IPS-18a (cell line): ENCODE measurements at regions not wholly inside any gene's neighbourhood (a gene's known extent, or its start where the extent isn't known, plus 50 kb on each side); places are given as distances from the start of the nearest gene placed in this dataset.
A peak's percentile ranks its signal among the peaks of the same experiment; 100 is the strongest.
"Not testable (repeated sequence)": the region's sequence is repeated elsewhere in the genome, so short reads cannot be mapped to it uniquely, and the experiment has no call there.

Source experiments
- H3K27ac ChIP-seq: one replicate; pipeline ENCODE4 v1.5.1; 2013; ENCODE audit warnings: low read length
- H3K27me3 ChIP-seq: one replicate; pipeline ENCODE4 v1.6.1; 2013; ENCODE audit warnings: mild to moderate bottlenecking, low read length; ENCODE audit not compliant: control insufficient read depth, insufficient read depth
- H3K36me3 ChIP-seq: one replicate; pipeline ENCODE4 v1.6.1; 2013; ENCODE audit warnings: low read depth, low read length; ENCODE audit not compliant: control insufficient read depth
- H3K4me1 ChIP-seq: one replicate; pipeline ENCODE4 v1.6.1; 2013; ENCODE audit warnings: low read depth, low read length; ENCODE audit not compliant: control insufficient read depth
- H3K4me3 ChIP-seq: one replicate; pipeline ENCODE4 v1.5.1; 2013; ENCODE audit warnings: low read length
- H3K9ac ChIP-seq: one replicate; pipeline ENCODE4 v1.6.1; 2013; ENCODE audit warnings: mild to moderate bottlenecking, low read length, moderate library complexity
- H3K9me3 ChIP-seq: one replicate; pipeline ENCODE4 v1.6.1; 2013; ENCODE audit warnings: low read depth, low read length; ENCODE audit not compliant: control insufficient read depth

DNA sequence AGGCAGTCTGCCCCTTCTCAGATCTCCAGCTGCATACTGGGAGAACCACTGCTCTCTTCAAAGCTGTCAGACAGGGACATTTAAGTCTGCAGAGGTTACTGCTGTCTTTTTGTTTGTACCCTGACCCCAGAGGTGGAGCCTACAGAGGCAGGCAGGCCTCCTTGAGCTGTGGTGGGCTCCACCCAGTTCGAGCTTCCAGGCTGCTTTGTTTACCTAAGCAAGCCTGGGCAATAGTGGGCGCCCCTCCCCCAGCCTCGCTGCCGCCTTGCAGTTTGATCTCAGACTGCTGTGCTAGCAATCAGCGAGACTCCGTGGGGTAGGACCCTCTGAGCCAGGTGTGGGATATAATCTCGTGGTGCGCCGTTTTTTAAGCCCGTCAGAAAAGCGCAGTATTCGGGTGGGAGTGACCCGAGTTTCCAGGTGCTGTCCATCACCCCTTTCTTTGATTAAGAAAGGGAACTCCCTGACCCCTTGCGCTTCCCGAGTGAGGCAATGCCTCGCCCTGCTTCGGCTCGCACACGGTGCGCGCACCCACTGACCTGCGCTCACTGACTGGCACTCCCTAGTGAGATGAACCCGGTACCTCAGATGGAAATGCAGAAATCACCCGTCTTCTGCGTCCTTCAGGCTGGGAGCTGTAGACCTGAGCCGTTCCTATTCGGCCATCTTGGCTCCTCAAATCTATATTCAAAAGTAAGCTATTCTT lies 224.4 kb downstream of the ZNF326 start:
- Histone ChIP-seq H3K9ac (peak overlapping the region; percentile 84), H3K27ac (peak overlapping the region; percentile 56), H3K4me3 (peak overlapping the region; percentile 83)
- not testable (repeated sequence) for H3K9me3 ChIP-seq, H3K36me3 ChIP-seq, H3K27me3 ChIP-seq, H3K4me1 ChIP-seq

DNA sequence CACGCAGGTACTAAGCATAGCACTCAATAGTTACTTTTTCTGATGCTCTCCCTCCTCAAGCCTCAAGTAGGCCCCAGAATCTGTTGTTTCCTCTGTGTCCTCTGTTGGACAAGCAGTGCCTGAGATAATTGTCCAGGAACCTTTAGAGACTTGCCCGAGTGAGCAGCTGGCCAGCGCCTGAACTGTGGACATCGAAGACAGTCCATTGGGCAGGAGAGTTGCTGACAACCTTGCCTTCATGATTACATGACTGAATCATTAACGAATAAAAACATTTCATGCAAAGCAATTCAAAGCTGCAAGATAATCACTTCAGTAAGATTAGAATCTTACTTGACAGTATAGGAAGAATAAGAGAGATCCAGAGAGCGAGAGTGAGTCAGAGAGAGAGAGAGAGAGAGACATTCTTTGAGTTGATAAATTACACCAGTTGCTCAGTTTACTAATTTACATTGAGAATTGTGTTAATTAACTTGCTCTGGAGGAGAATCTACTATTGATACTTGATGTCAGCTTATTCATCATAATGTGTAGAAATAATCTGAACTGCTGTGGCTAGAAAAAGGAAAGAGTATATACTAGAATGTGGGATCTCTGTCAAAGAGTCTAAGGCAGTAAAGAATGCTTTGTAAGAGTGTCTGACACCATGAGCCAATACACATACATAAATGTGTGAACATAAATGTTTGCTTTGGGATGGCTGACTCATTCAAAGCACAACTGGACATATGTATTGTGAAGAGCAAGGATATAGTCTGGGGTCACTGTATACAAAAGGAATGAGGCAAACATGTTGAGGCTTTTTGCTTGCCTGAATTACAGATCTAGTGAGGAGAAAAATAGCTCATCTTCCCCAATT lies 216.0 kb downstream of the ZNF326 start:
- Histone ChIP-seq H3K4me1 (no peaks in the 10 kb centered on the region), H3K9me3 (no peaks in the 10 kb centered on the region), H3K27ac (no peak overlapping the region), H3K36me3 (no peaks in the 10 kb centered on the region), H3K27me3 (no peaks in the 10 kb centered on the region), H3K9ac (no peak overlapping the region), H3K4me3 (no peak overlapping the region)

DNA sequence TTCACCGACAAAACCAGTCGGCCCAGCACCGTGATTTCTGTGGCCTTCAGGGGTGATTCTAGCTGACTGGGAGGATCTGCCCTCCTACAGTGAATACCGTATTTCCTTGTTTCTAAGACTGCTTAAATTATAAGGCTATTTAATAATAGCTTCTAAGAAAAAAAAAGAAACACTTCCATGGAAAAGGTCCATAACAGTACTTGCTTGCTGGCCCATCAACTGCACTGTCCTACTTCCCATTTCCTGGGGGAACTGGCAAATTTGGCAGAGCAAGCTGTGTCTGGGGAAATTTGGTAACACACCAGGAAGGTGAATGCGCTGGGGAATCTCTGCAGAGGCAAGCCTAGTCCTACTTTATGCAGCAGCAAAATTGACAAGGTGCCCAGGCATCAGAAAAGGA lies 214.0 kb downstream of the ZNF326 start:
- Histone ChIP-seq H3K27me3 (no peaks in the 10 kb centered on the region), H3K4me1 (no peaks in the 10 kb centered on the region), H3K9ac (no peak overlapping the region), H3K36me3 (no peaks in the 10 kb centered on the region), H3K9me3 (no peaks in the 10 kb centered on the region), H3K27ac (no peak overlapping the region), H3K4me3 (no peak overlapping the region)

DNA sequence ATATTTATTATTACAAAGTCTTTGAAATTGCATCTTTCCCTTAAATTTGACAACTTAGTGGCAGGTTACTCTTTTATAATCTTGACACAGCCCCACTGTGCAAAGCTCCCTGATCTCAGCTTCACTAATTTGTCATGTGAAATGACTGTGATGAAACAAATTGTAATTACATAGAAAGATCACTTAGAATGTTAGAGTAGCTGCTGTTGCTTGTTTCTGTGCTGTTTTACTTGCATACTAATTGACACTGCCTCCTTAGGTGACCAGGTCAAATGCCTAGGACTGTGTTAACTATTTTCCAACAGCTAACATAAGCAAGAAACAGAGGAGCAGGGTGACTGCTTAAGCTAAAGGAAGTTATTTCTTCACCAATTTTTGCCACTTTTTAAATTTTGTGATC lies 211.3 kb downstream of the ZNF326 start:
- Histone ChIP-seq H3K9ac (no peak overlapping the region), H3K9me3 (no peaks in the 10 kb centered on the region), H3K4me3 (no peak overlapping the region), H3K27ac (no peak overlapping the region), H3K27me3 (no peaks in the 10 kb centered on the region), H3K36me3 (no peaks in the 10 kb centered on the region), H3K4me1 (no peaks in the 10 kb centered on the region)

DNA sequence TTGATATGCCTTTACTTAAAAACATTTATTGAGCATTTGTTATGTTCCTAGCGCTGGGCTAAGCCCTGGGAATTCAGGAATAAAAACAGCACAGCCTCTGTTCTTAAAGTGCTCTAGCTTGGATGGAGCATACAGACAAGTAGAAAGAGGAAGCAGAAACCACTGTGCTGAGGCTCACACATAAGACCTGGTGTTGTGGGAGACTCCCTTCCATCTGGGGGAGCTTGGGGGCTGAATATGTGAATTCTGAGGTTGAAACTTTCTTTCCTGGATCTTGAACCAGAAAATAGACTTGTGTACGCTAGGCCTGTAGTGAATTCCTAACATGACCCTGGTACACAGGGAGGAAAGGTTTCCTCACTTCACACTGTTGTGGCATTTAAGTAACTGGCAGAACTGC lies 209.9 kb downstream of the ZNF326 start:
- H3K4me1 ChIP-seq: no peaks in the 10 kb centered on the region
- no peak overlapping the region for H3K4me3 ChIP-seq
- no peak overlapping the region for H3K27ac ChIP-seq
- H3K9ac ChIP-seq: no peak overlapping the region
- no peaks in the 10 kb centered on the region for H3K9me3 ChIP-seq
- H3K27me3 ChIP-seq: no peaks in the 10 kb centered on the region
- no peaks in the 10 kb centered on the region for H3K36me3 ChIP-seq

DNA sequence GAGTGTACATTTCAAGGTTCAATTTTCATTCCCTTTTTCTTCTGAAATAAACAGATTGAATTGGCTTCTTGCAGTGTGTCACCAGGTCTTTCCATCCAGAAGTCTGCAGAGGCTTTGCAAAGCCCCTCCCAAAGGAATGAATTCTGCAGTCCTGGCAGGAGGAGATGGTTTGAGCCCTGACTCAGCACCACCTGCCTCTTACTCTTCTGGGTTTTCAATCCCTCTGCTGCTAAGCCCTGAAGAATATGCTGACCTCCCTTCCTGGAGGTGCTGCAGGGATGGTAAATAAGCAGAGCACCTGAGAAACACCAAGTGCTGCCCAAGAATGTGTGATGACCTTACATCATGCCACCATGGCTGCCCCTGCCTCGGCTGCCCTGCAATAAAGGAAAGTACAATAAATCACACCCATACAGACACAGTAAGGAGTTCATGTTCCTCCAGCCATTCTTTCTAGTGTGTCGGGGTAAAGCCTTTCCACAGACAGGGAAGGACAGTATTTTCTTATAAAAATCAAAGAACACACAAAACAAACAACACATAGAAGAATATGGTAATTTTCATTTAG lies 209.2 kb downstream of the ZNF326 start:
- Histone ChIP-seq H3K27me3 (no peaks in the 10 kb centered on the region), H3K4me3 (no peak overlapping the region), H3K9ac (no peak overlapping the region), H3K27ac (no peak overlapping the region), H3K4me1 (no peaks in the 10 kb centered on the region), H3K36me3 (no peaks in the 10 kb centered on the region), H3K9me3 (no peaks in the 10 kb centered on the region)

DNA sequence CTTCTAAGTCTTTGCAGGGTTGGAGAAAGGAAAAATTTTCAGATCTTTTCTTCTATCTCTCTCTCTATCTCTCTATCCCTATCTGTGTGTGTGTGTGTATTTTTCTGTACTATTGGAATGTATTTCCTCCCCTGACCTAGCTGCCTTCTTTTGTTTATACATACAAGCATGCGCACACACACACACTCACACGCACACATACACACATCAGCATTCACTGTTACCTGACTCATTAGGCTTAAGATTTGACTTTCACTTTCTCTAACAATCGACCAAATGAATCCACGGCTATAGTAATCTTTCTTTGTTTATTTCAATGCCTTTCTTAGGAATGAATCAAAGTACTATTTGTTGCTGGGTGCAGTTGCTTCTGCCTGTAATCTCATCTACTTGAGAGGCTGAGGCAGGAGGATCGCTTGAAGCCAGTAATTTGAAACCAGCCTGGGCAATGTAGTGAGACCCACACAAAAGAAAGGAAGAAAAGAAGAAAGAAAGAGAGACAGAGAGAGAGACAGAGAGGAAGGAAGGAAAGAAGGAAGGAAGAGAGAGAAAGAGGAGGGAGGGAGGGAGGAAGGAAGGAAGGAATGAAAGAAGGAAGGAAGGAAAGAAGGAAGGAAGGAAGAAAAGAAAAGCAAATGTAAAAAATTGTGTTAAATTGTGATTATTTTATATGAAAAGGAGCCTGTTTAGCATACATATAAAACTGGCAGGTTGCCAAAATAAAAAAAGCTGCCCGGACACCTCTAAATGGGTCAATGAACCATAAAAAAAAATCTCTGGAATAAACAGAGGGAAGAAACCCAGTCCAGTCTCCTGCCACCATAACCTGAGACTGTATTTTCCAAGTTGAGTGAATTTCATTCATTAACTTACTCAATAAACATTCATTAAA lies 206.8 kb downstream of the ZNF326 start:
- H3K9ac ChIP-seq: no peak overlapping the region
- no peaks in the 10 kb centered on the region for H3K4me1 ChIP-seq
- no peak overlapping the region for H3K4me3 ChIP-seq
- no peaks in the 10 kb centered on the region for H3K36me3 ChIP-seq
- H3K9me3 ChIP-seq: no peaks in the 10 kb centered on the region
- no peak overlapping the region for H3K27ac ChIP-seq
- no peaks in the 10 kb centered on the region for H3K27me3 ChIP-seq

DNA sequence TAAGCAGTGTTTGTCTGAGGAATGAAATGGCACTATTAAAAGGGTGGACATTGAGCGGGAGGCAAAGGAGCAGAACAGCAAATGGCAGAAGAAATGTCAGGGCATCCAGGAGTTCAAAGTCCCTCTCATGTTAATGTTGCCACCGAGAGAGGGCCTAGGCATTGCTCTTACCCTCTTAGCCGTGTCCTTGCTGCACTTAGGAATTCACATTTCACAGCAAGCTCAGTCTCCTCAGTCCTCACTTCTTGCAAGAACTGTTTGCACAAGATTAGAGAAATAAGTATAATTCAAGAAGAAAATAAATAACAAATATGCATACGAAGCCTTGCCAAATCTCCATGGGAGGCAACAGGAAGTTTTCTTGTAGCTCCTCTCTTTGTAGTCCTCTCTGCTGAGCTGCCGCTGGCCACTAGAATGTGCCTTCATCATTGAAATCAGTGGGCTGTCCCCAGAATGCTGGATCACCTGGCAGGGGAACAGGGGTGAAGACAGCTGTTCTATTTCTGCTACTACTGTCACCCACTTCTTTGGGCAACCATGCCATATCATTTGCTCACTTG lies 205.8 kb downstream of the ZNF326 start:
- H3K27me3 ChIP-seq: no peaks in the 10 kb centered on the region
- no peaks in the 10 kb centered on the region for H3K4me1 ChIP-seq
- no peaks in the 10 kb centered on the region for H3K36me3 ChIP-seq
- no peak overlapping the region for H3K9ac ChIP-seq
- H3K9me3 ChIP-seq: no peaks in the 10 kb centered on the region
- no peak overlapping the region for H3K27ac ChIP-seq
- H3K4me3 ChIP-seq: no peak overlapping the region

DNA sequence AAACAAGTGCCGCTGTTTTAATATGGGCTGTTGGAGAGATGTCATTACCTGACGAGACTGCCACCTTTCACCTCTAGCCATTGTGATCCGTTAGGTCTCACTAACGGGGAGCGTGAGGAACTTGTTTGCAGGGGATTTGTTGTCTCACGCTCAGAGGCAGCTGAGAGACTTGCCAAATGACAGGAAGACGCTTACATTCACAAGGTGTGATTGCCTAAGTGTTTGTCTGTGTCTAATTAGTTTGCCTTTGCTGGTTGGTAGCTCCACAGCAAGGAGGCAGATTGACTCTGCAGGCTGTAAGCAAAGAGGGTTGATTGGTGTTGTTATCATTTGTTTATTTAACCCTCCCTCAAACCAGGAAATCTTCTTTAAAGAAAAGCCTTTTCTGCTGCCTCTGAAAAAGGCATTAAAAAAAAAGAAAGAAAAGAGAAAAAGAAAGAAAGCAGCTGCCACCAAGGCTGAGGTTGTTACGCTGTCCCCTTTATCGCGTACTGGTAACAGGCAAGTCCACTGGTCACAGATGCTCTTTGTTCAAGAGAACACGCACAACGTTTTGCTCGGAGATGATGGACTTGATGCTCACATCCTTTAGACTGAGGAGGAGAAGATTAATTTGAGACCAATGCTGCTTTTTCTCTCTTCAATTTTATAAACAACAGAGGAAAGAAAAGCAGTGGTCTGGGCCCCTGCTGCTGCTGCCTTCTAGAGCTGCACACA lies 203.9 kb downstream of the ZNF326 start:
- H3K36me3 ChIP-seq: no peaks in the 10 kb centered on the region
- H3K9ac ChIP-seq: no peak overlapping the region
- no peaks in the 10 kb centered on the region for H3K4me1 ChIP-seq
- H3K27me3 ChIP-seq: no peaks in the 10 kb centered on the region
- no peak overlapping the region for H3K4me3 ChIP-seq
- H3K27ac ChIP-seq: no peak overlapping the region
- H3K9me3 ChIP-seq: no peaks in the 10 kb centered on the region

DNA sequence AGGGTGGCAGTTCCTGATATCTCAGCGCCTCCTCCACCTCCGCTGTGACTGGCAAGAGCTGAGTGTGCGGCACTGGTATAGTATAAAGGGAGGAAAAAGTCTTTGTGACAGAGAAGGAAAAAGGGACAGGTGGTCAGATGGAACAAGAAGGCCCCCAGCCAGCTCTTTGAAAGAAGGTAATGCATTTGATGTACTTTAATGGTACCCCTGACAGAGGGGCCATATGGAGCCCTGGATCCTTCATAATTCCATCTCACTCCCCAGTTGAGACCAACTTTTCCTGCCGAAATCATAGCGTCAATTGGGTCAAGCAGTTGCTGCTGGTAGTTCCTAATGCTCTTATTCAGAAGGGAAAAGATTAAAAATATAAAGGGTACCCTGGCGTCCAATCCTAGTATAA lies 198.2 kb downstream of the ZNF326 start:
- Histone ChIP-seq H3K27ac (no peak overlapping the region), H3K27me3 (no peaks in the 10 kb centered on the region), H3K4me1 (no peaks in the 10 kb centered on the region), H3K9ac (no peak overlapping the region), H3K4me3 (no peak overlapping the region), H3K9me3 (no peaks in the 10 kb centered on the region), H3K36me3 (no peaks in the 10 kb centered on the region)
